GM12873 (cell line): ENCODE measurements at regions not wholly inside any gene's neighbourhood (a gene's known extent, or its start where the extent isn't known, plus 50 kb on each side); places are given as distances from the start of the nearest gene placed in this dataset.

Experiments
- CTCF ChIP-seq: IDR thresholded peaks from 2 replicates; pipeline ENCODE4 v1.5.1; 2012; ENCODE audit warnings: low read depth, mild to moderate bottlenecking, moderate library complexity, low read length, control low read depth; ENCODE audit not compliant: insufficient read depth; ENCODE audit errors: missing control alignments

- no peak for TF ChIP-seq CTCF
These were observed 270.0 kb downstream of the ZWINT start for GRCh38 chr10:56090914-56091540.

GRCh38 chr10:56085406-56086122, 275.5 kb downstream of the ZWINT start:
- TF ChIP-seq CTCF, result no peak

- TF ChIP-seq CTCF, result no peak
These were observed 278.9 kb downstream of the ZWINT start for GRCh38 chr10:56082169-56082568.

GRCh38 chr10:56068473-56069263, 292.4 kb downstream of the ZWINT start:
- TF ChIP-seq CTCF, result no peak

- TF ChIP-seq CTCF, result no peak
These were observed 293.0 kb downstream of the ZWINT start for GRCh38 chr10:56068040-56068439.

GRCh38 chr10:56063642-56064041, 297.4 kb downstream of the ZWINT start:
- no peak for TF ChIP-seq CTCF

GRCh38 chr10:56057860-56058259, 303.2 kb downstream of the ZWINT start:
- TF ChIP-seq CTCF, result no peak
